ENCODE measurements at regions not wholly inside any gene's neighbourhood (a gene's known extent, or its start where the extent isn't known, plus 50 kb on each side); places are given as distances from the start of the nearest gene placed in this dataset.

- no peak overlapping the region for H3K4ac ChIP-seq (ENCODE audit: low read depth in 1 of 2, low read length in 2 of 2)
- no peak for DNase-seq
- no peak overlapping the region for H3K4me2 ChIP-seq (ENCODE audit: low read length, poor library complexity, severe bottlenecking)
- H2BK5ac ChIP-seq (ENCODE audit: low read depth, low read length, poor library complexity, severe bottlenecking), result no peak overlapping the region
- H2BK15ac ChIP-seq (ENCODE audit: low read depth, poor library complexity, severe bottlenecking), result no peak overlapping the region
- no peaks in the 10 kb centered on the region for H3K79me1 ChIP-seq (replicated peaks; ENCODE audit: low read length, poor library complexity, severe bottlenecking)
- no peaks in the 10 kb centered on the region for H3K36me3 ChIP-seq (ENCODE audit: control insufficient read depth in 1 of 2, insufficient read depth in 2 of 2, low read depth in 1 of 2, low read length in 2 of 2)
- no peak overlapping the region for H2BK12ac ChIP-seq (ENCODE audit: low read length in 2 of 2)
- H4K8ac ChIP-seq (ENCODE audit: low read length), result no peak overlapping the region
- no peak overlapping the region for H3K4me3 ChIP-seq (ENCODE audit: insufficient read depth in 1 of 2, low read depth in 1 of 2, low read length in 2 of 2)
- H3K27me3 ChIP-seq (ENCODE audit: control insufficient read depth in 1 of 2, insufficient read depth in 1 of 2, low read length in 2 of 2), result no peaks in the 10 kb centered on the region
- H3K27ac ChIP-seq (ENCODE audit: low read length, poor library complexity, severe bottlenecking), result no peak overlapping the region
- no peak overlapping the region for H3K23ac ChIP-seq (ENCODE audit: low read length in 2 of 2)
- no peaks in the 10 kb centered on the region for H3K4me1 ChIP-seq (ENCODE audit: control insufficient read depth, insufficient read depth, low read depth, low read length)
- H2BK120ac ChIP-seq (ENCODE audit: low read depth, low read length), result no peak overlapping the region
- WGBS, result no CpG with 5 or more reads among the region's 1 CpG
- H3K14ac ChIP-seq (ENCODE audit: low read length in 2 of 2), result no peak overlapping the region
- no peak overlapping the region for H3K18ac ChIP-seq (ENCODE audit: low read depth in 1 of 2, low read length in 2 of 2)
- no peak overlapping the region for H2AFZ ChIP-seq (ENCODE audit: low read depth, low read length)
- no peaks in the 10 kb centered on the region for H3K9me3 ChIP-seq (ENCODE audit: control insufficient read depth, low read length)
- no peak overlapping the region for H2AK5ac ChIP-seq (ENCODE audit: low read length, severe bottlenecking)
- H3K9ac ChIP-seq (ENCODE audit: low read length), result no peak overlapping the region
- H4K91ac ChIP-seq (ENCODE audit: low read length), result no peak overlapping the region
These were observed 75.0 kb upstream of the RBBP8 start for GRCh38 chr18:22858121-22858520.

GRCh38 chr18:22860807-22861206, 72.3 kb upstream of the RBBP8 start:
- Histone ChIP-seq H3K4ac (ENCODE audit: low read depth in 1 of 2, low read length in 2 of 2) (no peak overlapping the region), H3K4me3 (ENCODE audit: insufficient read depth in 1 of 2, low read depth in 1 of 2, low read length in 2 of 2) (no peak overlapping the region), H3K14ac (ENCODE audit: low read length in 2 of 2) (no peak overlapping the region), H4K91ac (ENCODE audit: low read length) (no peak overlapping the region), H3K4me1 (ENCODE audit: control insufficient read depth, insufficient read depth, low read depth, low read length) (no peaks in the 10 kb centered on the region), H3K36me3 (ENCODE audit: control insufficient read depth in 1 of 2, insufficient read depth in 2 of 2, low read depth in 1 of 2, low read length in 2 of 2) (no peaks in the 10 kb centered on the region), H3K9me3 (ENCODE audit: control insufficient read depth, low read length) (no peaks in the 10 kb centered on the region), H2BK15ac (ENCODE audit: low read depth, poor library complexity, severe bottlenecking) (no peak overlapping the region), H2BK5ac (ENCODE audit: low read depth, low read length, poor library complexity, severe bottlenecking) (no peak overlapping the region), H3K4me2 (ENCODE audit: low read length, poor library complexity, severe bottlenecking) (no peak overlapping the region), H2AFZ (ENCODE audit: low read depth, low read length) (no peak overlapping the region), H2AK5ac (ENCODE audit: low read length, severe bottlenecking) (no peak overlapping the region), H3K18ac (ENCODE audit: low read depth in 1 of 2, low read length in 2 of 2) (no peak overlapping the region), H2BK120ac (ENCODE audit: low read depth, low read length) (no peak overlapping the region), H3K27me3 (ENCODE audit: control insufficient read depth in 1 of 2, insufficient read depth in 1 of 2, low read length in 2 of 2) (no peaks in the 10 kb centered on the region), H3K9ac (ENCODE audit: low read length) (no peak overlapping the region), H3K79me1 (replicated peaks; ENCODE audit: low read length, poor library complexity, severe bottlenecking) (no peaks in the 10 kb centered on the region), H3K23ac (ENCODE audit: low read length in 2 of 2) (no peak overlapping the region), H4K8ac (ENCODE audit: low read length) (no peak overlapping the region), H2BK12ac (ENCODE audit: low read length in 2 of 2) (no peak overlapping the region), H3K27ac (ENCODE audit: low read length, poor library complexity, severe bottlenecking) (no peak overlapping the region)
- no peak for DNase-seq
- WGBS, result 95% methylated on average over 3 of the region's 3 CpGs

- no peak overlapping the region for H3K4ac ChIP-seq (ENCODE audit: low read depth in 1 of 2, low read length in 2 of 2)
- H3K14ac ChIP-seq (ENCODE audit: low read length in 2 of 2), result no peak overlapping the region
- no peak overlapping the region for H4K8ac ChIP-seq (ENCODE audit: low read length)
- no peak overlapping the region for H4K91ac ChIP-seq (ENCODE audit: low read length)
- no peak overlapping the region for H3K18ac ChIP-seq (ENCODE audit: low read depth in 1 of 2, low read length in 2 of 2)
- no peak overlapping the region for H2AK5ac ChIP-seq (ENCODE audit: low read length, severe bottlenecking)
- H3K9me3 ChIP-seq (ENCODE audit: control insufficient read depth, low read length), result no peaks in the 10 kb centered on the region
- H3K9ac ChIP-seq (ENCODE audit: low read length), result no peak overlapping the region
- no peaks in the 10 kb centered on the region for H3K4me1 ChIP-seq (ENCODE audit: control insufficient read depth, insufficient read depth, low read depth, low read length)
- H3K79me1 ChIP-seq (replicated peaks; ENCODE audit: low read length, poor library complexity, severe bottlenecking), result no peaks in the 10 kb centered on the region
- no peak for DNase-seq
- H2AFZ ChIP-seq (ENCODE audit: low read depth, low read length), result no peak overlapping the region
- H3K4me3 ChIP-seq (ENCODE audit: insufficient read depth in 1 of 2, low read depth in 1 of 2, low read length in 2 of 2), result no peak overlapping the region
- H2BK120ac ChIP-seq (ENCODE audit: low read depth, low read length), result no peak overlapping the region
- H3K36me3 ChIP-seq (ENCODE audit: control insufficient read depth in 1 of 2, insufficient read depth in 2 of 2, low read depth in 1 of 2, low read length in 2 of 2), result no peaks in the 10 kb centered on the region
- no peak overlapping the region for H2BK5ac ChIP-seq (ENCODE audit: low read depth, low read length, poor library complexity, severe bottlenecking)
- 84% methylated on average over 6 of the region's 7 CpGs for WGBS
- no peak overlapping the region for H2BK15ac ChIP-seq (ENCODE audit: low read depth, poor library complexity, severe bottlenecking)
- no peak overlapping the region for H3K27ac ChIP-seq (ENCODE audit: low read length, poor library complexity, severe bottlenecking)
- H3K27me3 ChIP-seq (ENCODE audit: control insufficient read depth in 1 of 2, insufficient read depth in 1 of 2, low read length in 2 of 2), result no peaks in the 10 kb centered on the region
- no peak overlapping the region for H2BK12ac ChIP-seq (ENCODE audit: low read length in 2 of 2)
- H3K4me2 ChIP-seq (ENCODE audit: low read length, poor library complexity, severe bottlenecking), result no peak overlapping the region
- H3K23ac ChIP-seq (ENCODE audit: low read length in 2 of 2), result no peak overlapping the region
These were observed 67.6 kb upstream of the RBBP8 start for GRCh38 chr18:22865354-22866116.

GRCh38 chr18:22868831-22869230, 64.3 kb upstream of the RBBP8 start:
- Histone ChIP-seq H3K14ac (ENCODE audit: low read length in 2 of 2) (no peak overlapping the region), H4K91ac (ENCODE audit: low read length) (no peak overlapping the region), H3K9me3 (ENCODE audit: control insufficient read depth, low read length) (no peaks in the 10 kb centered on the region), H2BK120ac (ENCODE audit: low read depth, low read length) (no peak overlapping the region), H3K27me3 (ENCODE audit: control insufficient read depth in 1 of 2, insufficient read depth in 1 of 2, low read length in 2 of 2) (no peaks in the 10 kb centered on the region), H3K23ac (ENCODE audit: low read length in 2 of 2) (no peak overlapping the region), H3K4me3 (ENCODE audit: insufficient read depth in 1 of 2, low read depth in 1 of 2, low read length in 2 of 2) (no peak overlapping the region), H2AFZ (ENCODE audit: low read depth, low read length) (no peak overlapping the region), H3K4ac (ENCODE audit: low read depth in 1 of 2, low read length in 2 of 2) (no peak overlapping the region), H2BK12ac (ENCODE audit: low read length in 2 of 2) (no peak overlapping the region), H3K18ac (ENCODE audit: low read depth in 1 of 2, low read length in 2 of 2) (no peak overlapping the region), H4K8ac (ENCODE audit: low read length) (no peak overlapping the region), H3K4me2 (ENCODE audit: low read length, poor library complexity, severe bottlenecking) (no peak overlapping the region), H3K4me1 (ENCODE audit: control insufficient read depth, insufficient read depth, low read depth, low read length) (peaks cover 6% of the 10 kb centered on the region), H3K9ac (ENCODE audit: low read length) (no peak overlapping the region), H3K79me1 (replicated peaks; ENCODE audit: low read length, poor library complexity, severe bottlenecking) (no peaks in the 10 kb centered on the region), H3K27ac (ENCODE audit: low read length, poor library complexity, severe bottlenecking) (no peak overlapping the region), H2BK15ac (ENCODE audit: low read depth, poor library complexity, severe bottlenecking) (no peak overlapping the region), H3K36me3 (ENCODE audit: control insufficient read depth in 1 of 2, insufficient read depth in 2 of 2, low read depth in 1 of 2, low read length in 2 of 2) (no peaks in the 10 kb centered on the region), H2AK5ac (ENCODE audit: low read length, severe bottlenecking) (no peak overlapping the region), H2BK5ac (ENCODE audit: low read depth, low read length, poor library complexity, severe bottlenecking) (no peak overlapping the region)
- 93% methylated on average over 1 of the region's 1 CpG for WGBS
- DNase-seq, result no peak

Data from mesenchymal stem cell (in vitro differentiated cells and primary cell).